SK-N-SH treated with all-trans-retinoic acid at 6 μM for 48 hours (cell line): ENCODE measurements at regions not wholly inside any gene's neighbourhood (a gene's known extent, or its start where the extent isn't known, plus 50 kb on each side); places are given as distances from the start of the nearest gene placed in this dataset.

Source experiments
- ARNTL ChIP-seq: fragments of 450-650 bp; formaldehyde crosslinking; IDR thresholded peaks from 2 replicates; pipeline ENCODE4 v1.5.0; 2020; ENCODE audit warnings: low read depth, mild to moderate bottlenecking, moderate library complexity, borderline replicate concordance
- CREB5 ChIP-seq: fragments of 250-450 bp; sonication (Bioruptor Pico); IDR thresholded peaks from 2 replicates; pipeline ENCODE4 v1.5.1; 2020; ENCODE audit warnings: low read depth, mild to moderate bottlenecking, moderate library complexity
- CSDC2 ChIP-seq: fragments of 250-450 bp; sonication (Bioruptor Pico); IDR thresholded peaks from 2 replicates; pipeline ENCODE4 v1.5.0; 2020; ENCODE audit warnings: mild to moderate bottlenecking, moderate library complexity
- ESRRG ChIP-seq: fragments of 250-450 bp; sonication (Bioruptor Pico); IDR thresholded peaks from 2 replicates; pipeline ENCODE4 v1.6.1; 2021; ENCODE audit warnings: mild to moderate bottlenecking
- PPARA ChIP-seq: fragments of 250-450 bp; sonication (Bioruptor Pico); IDR thresholded peaks from 2 replicates; pipeline ENCODE4 v1.5.0; 2020; ENCODE audit warnings: mild to moderate bottlenecking, borderline replicate concordance
- RARB ChIP-seq: fragments of 250-450 bp; sonication (Bioruptor Pico); IDR thresholded peaks from 2 replicates; pipeline ENCODE4 v1.8.0; 2021; ENCODE audit warnings: mild to moderate bottlenecking, moderate library complexity
- SNAI2 ChIP-seq: fragments of 250-450 bp; sonication (Bioruptor Pico); IDR thresholded peaks from 2 replicates; pipeline ENCODE4 v1.5.0; 2020; ENCODE audit warnings: mild to moderate bottlenecking, moderate library complexity
- TCF4 ChIP-seq: fragments of 250-450 bp; sonication (Bioruptor Pico); IDR thresholded peaks from 2 replicates; pipeline ENCODE4 v1.8.0; 2021; ENCODE audit warnings: mild to moderate bottlenecking, moderate library complexity, borderline replicate concordance
- TOX ChIP-seq: fragments of 250-450 bp; sonication (Bioruptor Pico); IDR thresholded peaks from 2 replicates; pipeline ENCODE4 v1.8.0; 2021; ENCODE audit warnings: mild to moderate bottlenecking, moderate library complexity, borderline replicate concordance
- ZFP3 ChIP-seq: fragments of 250-450 bp; sonication (Bioruptor Pico); IDR thresholded peaks from 2 replicates; pipeline ENCODE4 v1.5.0; 2020; ENCODE audit warnings: mild to moderate bottlenecking, moderate library complexity
- ZFP30 ChIP-seq: fragments of 450-650 bp; formaldehyde crosslinking; IDR thresholded peaks from 2 replicates; pipeline ENCODE4 v1.5.0; 2022; ENCODE audit warnings: mild to moderate bottlenecking, moderate library complexity
- ZNF565 ChIP-seq: fragments of 450-650 bp; formaldehyde crosslinking; conservative IDR thresholded peaks from 2 replicates; pipeline ENCODE4 v1.5.0; 2020; ENCODE audit warnings: low read depth, mild to moderate bottlenecking, moderate library complexity
- ZNF8 ChIP-seq: fragments of 450-650 bp; formaldehyde crosslinking; IDR thresholded peaks from 2 replicates; pipeline ENCODE4 v1.5.0; 2020; ENCODE audit warnings: mild to moderate bottlenecking, moderate library complexity
- TF ChIP-seq, protein P1 (sequence below): fragments of 250-450 bp; sonication (Bioruptor Pico); IDR thresholded peaks from 2 replicates; pipeline ENCODE4 v1.8.0; 2020; ENCODE audit warnings: mild to moderate bottlenecking, moderate library complexity, borderline replicate concordance

- TF ChIP-seq ZNF565 (no peak), ARNTL (CRISPR knock-in tag) (no peak), CREB5 (CRISPR knock-in tag) (no peak), ZFP30 (CRISPR knock-in tag) (no peak), CSDC2 (CRISPR knock-in tag) (no peak), TOX (CRISPR knock-in tag) (no peak), ZFP3 (CRISPR knock-in tag) (no peak), TCF4 (no peak), ESRRG (CRISPR knock-in tag) (no peak), ZNF8 (CRISPR knock-in tag) (no peak), RARB (CRISPR knock-in tag) (no peak), PPARA (CRISPR knock-in tag) (no peak), SNAI2 (no peak)
- TF ChIP-seq, protein P1, sequence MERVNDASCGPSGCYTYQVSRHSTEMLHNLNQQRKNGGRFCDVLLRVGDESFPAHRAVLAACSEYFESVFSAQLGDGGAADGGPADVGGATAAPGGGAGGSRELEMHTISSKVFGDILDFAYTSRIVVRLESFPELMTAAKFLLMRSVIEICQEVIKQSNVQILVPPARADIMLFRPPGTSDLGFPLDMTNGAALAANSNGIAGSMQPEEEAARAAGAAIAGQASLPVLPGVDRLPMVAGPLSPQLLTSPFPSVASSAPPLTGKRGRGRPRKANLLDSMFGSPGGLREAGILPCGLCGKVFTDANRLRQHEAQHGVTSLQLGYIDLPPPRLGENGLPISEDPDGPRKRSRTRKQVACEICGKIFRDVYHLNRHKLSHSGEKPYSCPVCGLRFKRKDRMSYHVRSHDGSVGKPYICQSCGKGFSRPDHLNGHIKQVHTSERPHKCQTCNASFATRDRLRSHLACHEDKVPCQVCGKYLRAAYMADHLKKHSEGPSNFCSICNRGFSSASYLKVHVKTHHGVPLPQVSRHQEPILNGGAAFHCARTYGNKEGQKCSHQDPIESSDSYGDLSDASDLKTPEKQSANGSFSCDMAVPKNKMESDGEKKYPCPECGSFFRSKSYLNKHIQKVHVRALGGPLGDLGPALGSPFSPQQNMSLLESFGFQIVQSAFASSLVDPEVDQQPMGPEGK (CRISPR knock-in tag), result no peak
Measured at GRCh38 chr4:62640296-62640695, 1440.2 kb downstream of the ADGRL3 start.
